ENCODE measurements at regions not wholly inside any gene's neighbourhood (a gene's known extent, or its start where the extent isn't known, plus 50 kb on each side); places are given as distances from the start of the nearest gene placed in this dataset.

DNA sequence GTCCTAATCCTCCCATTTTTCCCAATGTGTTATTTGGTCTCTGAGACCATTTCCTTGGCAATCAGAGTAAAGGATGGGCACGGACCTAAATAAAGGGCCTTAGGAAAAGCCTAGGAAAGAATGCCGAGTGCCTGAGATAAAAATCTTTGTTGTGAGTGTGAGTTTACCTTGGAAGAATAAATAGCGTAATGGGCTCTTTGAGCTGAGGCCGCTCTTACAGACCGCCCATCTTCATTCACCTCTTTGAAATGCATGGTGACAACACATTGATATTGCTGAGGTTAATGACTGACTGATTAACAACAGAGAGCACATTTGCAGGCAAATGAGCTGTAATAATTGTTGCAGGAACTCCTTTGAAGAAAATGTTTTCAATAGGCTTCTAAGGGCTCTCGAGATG, 1967.1 kb upstream of the WWC1 start:
- TF ChIP-seq MAZ (IDR thresholded peaks at IDR 0.05; ENCODE audit: borderline replicate concordance, low read depth, low read length) (no peak), MAZ (CRISPR knock-in tag; IDR thresholded peaks at IDR 0.05; ENCODE audit: low read depth) (no peak), TP53 (CRISPR knock-in tag; conservative IDR thresholded peaks at IDR 0.05) (no peak), PLRG1 (conservative IDR thresholded peaks at IDR 0.05) (no peak), THAP11 (CRISPR knock-in tag; IDR thresholded peaks at IDR 0.05) (no peak), ZNF879 (CRISPR knock-in tag; IDR thresholded peaks at IDR 0.05) (no peak)
- TF ChIP-seq, protein P1, sequence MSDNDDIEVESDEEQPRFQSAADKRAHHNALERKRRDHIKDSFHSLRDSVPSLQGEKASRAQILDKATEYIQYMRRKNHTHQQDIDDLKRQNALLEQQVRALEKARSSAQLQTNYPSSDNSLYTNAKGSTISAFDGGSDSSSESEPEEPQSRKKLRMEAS (IDR thresholded peaks at IDR 0.05): no peak
